IMR-90 (cell line): ENCODE measurements at regions not wholly inside any gene's neighbourhood (a gene's known extent, or its start where the extent isn't known, plus 50 kb on each side); places are given as distances from the start of the nearest gene placed in this dataset.

ENCODE experiments used
- ATAC-seq: fragments of 200-7000 bp; cut with Tn5 transposase; 2 replicates; pipeline ENCODE4 v1.9.1; 2020; ENCODE audit warnings: low read depth, mild to moderate bottlenecking, moderate library complexity
- BruUV-seq: library from RNA; stranded (reverse); fragments of 400-500 nt; replicated peaks from 2 replicates; lab custom pipeline; 2021; lab: Mats Ljungman, UMichigan
- CTCF ChIA-PET: fragments of 300-600 bp; formaldehyde crosslinking; extraction: SDS; loops from one replicate; lab custom pipeline; 2021; ENCODE audit warnings: antibody characterized with exemption; lab: Yijun Ruan, JAX
- POLR2A ChIA-PET: fragments of 300-600 bp; sonication (Branson Sonifier 250); formaldehyde crosslinking; loops from one replicate; lab custom pipeline; 2022; ENCODE audit warnings: antibody characterized with exemption; ENCODE audit not compliant: unreplicated experiment; lab: Charles Lee
- DNase-seq: peaks from one replicate; pipeline ENCODE4 v3.0.0; 2013
- H2AFZ ChIP-seq: replicated peaks from 2 replicates; pipeline ENCODE3; 2013; ENCODE audit warnings: low read length, mild to moderate bottlenecking; ENCODE audit not compliant: poor library complexity
- H2AK5ac ChIP-seq: 2 replicates; pipeline ENCODE4 v1.6.1; 2013; ENCODE audit warnings: low read depth, low read length, inconsistent platforms
- H2AK9ac ChIP-seq: replicated peaks from 2 replicates; pipeline ENCODE3; 2013; ENCODE audit warnings: mild to moderate bottlenecking, low read depth, low read length, moderate library complexity; ENCODE audit not compliant: poor library complexity
- H2BK120ac ChIP-seq: 2 replicates; pipeline ENCODE4 v1.6.1; 2013; ENCODE audit warnings: low read depth, low read length, inconsistent platforms
- H2BK15ac ChIP-seq: 3 replicates; pipeline ENCODE4 v1.6.1; 2013; ENCODE audit warnings: low read depth, low read length, inconsistent platforms
- H2BK20ac ChIP-seq: 2 replicates; pipeline ENCODE4 v1.6.1; 2013; ENCODE audit warnings: low read depth, mild to moderate bottlenecking, inconsistent platforms, low read length, moderate library complexity
- H2BK5ac ChIP-seq: 2 replicates; pipeline ENCODE4 v1.6.1; 2013; ENCODE audit warnings: mild to moderate bottlenecking, low read depth, low read length, inconsistent platforms; ENCODE audit not compliant: poor library complexity, severe bottlenecking
- H3K14ac ChIP-seq: replicated peaks from 2 replicates; pipeline ENCODE4 v1.6.1; 2013; ENCODE audit warnings: low read depth, low read length, inconsistent platforms
- H3K18ac ChIP-seq: 2 replicates; pipeline ENCODE4 v1.6.1; 2013; ENCODE audit warnings: low read depth, low read length, control low read depth
- H3K23ac ChIP-seq: 2 replicates; pipeline ENCODE4 v1.6.1; 2013; ENCODE audit warnings: low read depth, low read length, inconsistent platforms
- H3K27ac ChIP-seq: 2 replicates; pipeline ENCODE4 v1.5.1; 2013; ENCODE audit warnings: mild to moderate bottlenecking, control low read depth, low read length; ENCODE audit not compliant: insufficient read depth
- H3K27me3 ChIP-seq: 2 replicates; pipeline ENCODE4 v1.6.1; 2013; ENCODE audit warnings: low read length; ENCODE audit not compliant: control insufficient read depth, insufficient read depth
- H3K36me3 ChIP-seq: 2 replicates; pipeline ENCODE4 v1.6.1; 2013; ENCODE audit warnings: low read length, mixed read lengths; ENCODE audit not compliant: control insufficient read depth, insufficient read depth
- H3K4ac ChIP-seq: 2 replicates; pipeline ENCODE4 v1.6.1; 2013; ENCODE audit warnings: low read depth, low read length, inconsistent platforms
- H3K4me1 ChIP-seq: 2 replicates; pipeline ENCODE4 v1.6.1; 2013; ENCODE audit warnings: low read length, mixed read lengths; ENCODE audit not compliant: control insufficient read depth, insufficient read depth
- H3K4me2 ChIP-seq: 2 replicates; pipeline ENCODE4 v1.6.1; 2013; ENCODE audit warnings: low read depth, mild to moderate bottlenecking, control low read depth, low read length, moderate library complexity
- H3K4me3 ChIP-seq: 2 replicates; pipeline ENCODE4 v1.5.1; 2013; ENCODE audit warnings: low read depth, mild to moderate bottlenecking, control low read depth, low read length, moderate library complexity; ENCODE audit not compliant: insufficient read depth
- H3K56ac ChIP-seq: 2 replicates; pipeline ENCODE4 v1.6.1; 2013; ENCODE audit warnings: low read length, inconsistent platforms; ENCODE audit not compliant: insufficient read depth; ENCODE audit errors: extremely low read depth
- H3K79me1 ChIP-seq, 2 experiments: 2 replicates each; pipeline ENCODE4 v1.6.1; 2013; ENCODE audit warnings: low read length in 2 of 2, inconsistent platforms in 1 of 2, low read depth in 1 of 2
- H3K9ac ChIP-seq: 2 replicates; pipeline ENCODE4 v1.6.1; 2013; ENCODE audit warnings: low read depth, low read length, control low read depth
- H3K9me1 ChIP-seq: 2 replicates; pipeline ENCODE4 v1.6.1; 2013; ENCODE audit warnings: low read length, inconsistent platforms; ENCODE audit not compliant: insufficient read depth
- H3K9me3 ChIP-seq: 2 replicates; pipeline ENCODE4 v1.6.1; 2013; ENCODE audit warnings: low read length; ENCODE audit not compliant: control insufficient read depth, insufficient read depth
- H4K20me1 ChIP-seq: 2 replicates; pipeline ENCODE4 v1.6.1; 2013; ENCODE audit warnings: low read length, inconsistent platforms; ENCODE audit not compliant: insufficient read depth
- H4K5ac ChIP-seq: 2 replicates; pipeline ENCODE4 v1.6.1; 2013; ENCODE audit warnings: mild to moderate bottlenecking, low read depth, low read length, control low read depth
- H4K8ac ChIP-seq, 2 experiments: 2 replicates each; pipeline ENCODE4 v1.6.1; 2013; ENCODE audit warnings: low read depth in 2 of 2, low read length in 2 of 2, control low read depth in 1 of 2, inconsistent platforms in 1 of 2
- H4K91ac ChIP-seq: 2 replicates; pipeline ENCODE4 v1.6.1; 2013; ENCODE audit warnings: low read depth, low read length, inconsistent platforms; ENCODE audit not compliant: insufficient read depth
- MAFK ChIP-seq: IDR thresholded peaks from 2 replicates; pipeline ENCODE4 v1.6.1; 2012; ENCODE audit warnings: low read depth, low read length, improper control_type of control experiment
- WGBS, 2 experiments: methylation state at CpG; one replicate each; pipeline versions ENCODE4 v1.1.5 to v1.1.7; 2013; ENCODE audit warnings: missing lambda C conversion rate in 2 of 2; ENCODE audit not compliant: insufficient read length in 1 of 2; ENCODE audit errors: extremely low coverage in 2 of 2; 5-methylcytosine and 5-hydroxymethylcytosine counted together
- dilution Hi-C: fragments of 300-500 bp; cut with HindIII; formaldehyde crosslinking; loops from one replicate; pipeline ENCODE4 v1.14.3; 2018; ENCODE audit warnings: low sequenced_read_pairs; ENCODE audit not compliant: unreplicated experiment
- in situ Hi-C: fragments of 300-500 bp; cut with MboI; formaldehyde crosslinking; loops from 3 replicates; pipeline ENCODE4 v1.14.3; 2019; ENCODE audit warnings: low sequenced_read_pairs, inconsistent platforms, mixed read lengths
- intact Hi-C: fragments of 100-400 bp; cut with micrococcal nuclease; formaldehyde crosslinking; loops from 2 replicates; pipeline ENCODE4 v1.10.0; 2022

- Histone ChIP-seq H3K56ac (no peak overlapping the region), H2BK120ac (no peak overlapping the region)
- POLR2A ChIA-PET, result no interaction called here
Measured at GRCh38 chr14:85172290-85172689, 357.7 kb upstream of the FLRT2 start.

More at GRCh38 chr14:85172290-85172689, 357.7 kb upstream of the FLRT2 start:
- Histone ChIP-seq H4K20me1 (no peaks in the 10 kb centered on the region), H3K4ac (no peak overlapping the region), H3K27ac (no peak overlapping the region), H2BK5ac (no peak overlapping the region), H2AK9ac (no peak overlapping the region), H3K9me3 (no peaks in the 10 kb centered on the region), H3K18ac (no peak overlapping the region), H3K36me3 (no peaks in the 10 kb centered on the region), H3K4me3 (no peak overlapping the region), H4K5ac (no peak overlapping the region), H3K27me3 (no peaks in the 10 kb centered on the region), H3K23ac (no peak overlapping the region), H2AK5ac (no peak overlapping the region), H3K9ac (no peak overlapping the region), H3K9me1 (no peaks in the 10 kb centered on the region), H4K91ac (no peak overlapping the region), H2BK20ac (no peak overlapping the region), H3K4me2 (no peak overlapping the region), H4K8ac (no peak overlapping the region), H3K4me1 (no peaks in the 10 kb centered on the region), H3K79me1 (no peaks in the 10 kb centered on the region), H2BK15ac (no peak overlapping the region), H2AFZ (no peak overlapping the region), H3K14ac (no peak overlapping the region)
- DNase-seq (no peak), ATAC-seq (no peak)
- no CpG with 5 or more reads among the region's 2 CpGs for WGBS, 2 experiments
- in situ Hi-C loops (no loop called here), dilution Hi-C loops (no loop called here), intact Hi-C loops (no loop called here)
- TF ChIP-seq MAFK, result no peak
- CTCF ChIA-PET, result no interaction called here
- no TSS peak for BruUV-seq
